K562 (cell line): ENCODE measurements at regions not wholly inside any gene's neighbourhood (a gene's known extent, or its start where the extent isn't known, plus 50 kb on each side); places are given as distances from the start of the nearest gene placed in this dataset.

Source experiments
- ATAC-seq: fragments of 200-7000 bp; cut with Tn5 transposase; 3 replicates; pipeline ENCODE4 v1.9.1; 2020; ENCODE audit warnings: moderate library complexity
- BruUV-seq: library from RNA; stranded (reverse); fragments of 400-500 nt; replicated peaks from 2 replicates; lab custom pipeline; 2021; lab: Mats Ljungman, UMichigan
- CTCF ChIA-PET: fragments of 300-600 bp; formaldehyde crosslinking; extraction: SDS; loops from one replicate; lab custom pipeline; 2021; ENCODE audit warnings: low intra/inter-chr PET ratio; lab: Yijun Ruan, JAX
- POLR2A ChIA-PET: fragments of 300-600, 350-650 bp; sonication (Branson Sonifier 250); formaldehyde crosslinking; extraction: SDS; loops from one replicate; lab custom pipeline; 2021; ENCODE audit warnings: antibody characterized with exemption, inconsistent platforms; lab: Yijun Ruan, JAX
- DNase-seq, 4 experiments: peaks; one replicate each; pipeline versions ENCODE4 v3.0.0 to v3.0.0-alpha.2; 2011 to 2018; ENCODE audit warnings: low spot score in 3 of 4, mixed read lengths in 3 of 4; ENCODE audit errors: extremely low read depth in 1 of 4
- FAIRE-seq: peaks from 2 replicates; lab custom pipeline; 2011; peaks lifted over from hg19 to GRCh38; lab: Jason Lieb, UNC
- H2AFZ ChIP-seq: 2 replicates; pipeline ENCODE4 v1.6.0; 2011; ENCODE audit warnings: low read depth, low read length, control low read depth, inconsistent platforms
- H3K27ac ChIP-seq: fragments of 200-600 bp; 3 replicates; pipeline ENCODE4 v1.8.0; 2011; ENCODE audit warnings: low read depth, mild to moderate bottlenecking, control low read depth, inconsistent platforms, low read length, moderate library complexity, mixed read lengths; ENCODE audit errors: extremely low read depth
- H3K27me3 ChIP-seq, 2 experiments: fragments of 300-600 bp in 1 of 2; 2 replicates in 1 of 2; 3 replicates in 1 of 2; pipeline versions ENCODE4 v1.6.0 to v1.8.0; 2011; ENCODE audit warnings: inconsistent platforms in 2 of 2, low read length in 2 of 2, mild to moderate bottlenecking in 1 of 2, mixed read lengths in 1 of 2, moderate library complexity in 1 of 2; ENCODE audit not compliant: control insufficient read depth in 2 of 2, insufficient read depth in 2 of 2
- H3K36me3 ChIP-seq: fragments of 300-600 bp; 3 replicates; pipeline ENCODE4 v1.8.0; 2011; ENCODE audit warnings: mild to moderate bottlenecking, low read length, inconsistent platforms; ENCODE audit not compliant: control insufficient read depth, insufficient read depth
- H3K4me1 ChIP-seq, 2 experiments: fragments of 200-600 bp in 1 of 2; replicated peaks in 1 of 2; 2 replicates in 1 of 2; 3 replicates in 1 of 2; pipeline versions ENCODE4 v1.5.1 to v1.8.0; 2011; ENCODE audit warnings: inconsistent platforms in 2 of 2, low read length in 2 of 2, mild to moderate bottlenecking in 1 of 2, mixed read lengths in 1 of 2, moderate library complexity in 1 of 2; ENCODE audit not compliant: control insufficient read depth in 2 of 2, insufficient read depth in 2 of 2
- H3K4me2 ChIP-seq: 2 replicates; pipeline ENCODE4 v1.6.1; 2011; ENCODE audit warnings: low read length, control low read depth, inconsistent platforms, mixed read lengths; ENCODE audit not compliant: insufficient read depth
- H3K4me3 ChIP-seq: fragments of 200-600 bp; sonication (generic), shearing (Covaris generic); 2 replicates; pipeline ENCODE4 v1.5.1; 2016; ENCODE audit warnings: control low read depth, inconsistent platforms
- H3K79me2 ChIP-seq: fragments of 200-600 bp; 3 replicates; pipeline ENCODE4 v1.8.0; 2011; ENCODE audit warnings: low read length, inconsistent platforms; ENCODE audit not compliant: control insufficient read depth, insufficient read depth
- H3K9ac ChIP-seq, 2 experiments: 2 replicates each; pipeline versions ENCODE4 v1.6.0 to v1.6.1; 2011; ENCODE audit warnings: low read depth in 2 of 2, low read length in 2 of 2, control low read depth in 1 of 2, inconsistent platforms in 1 of 2, mild to moderate bottlenecking in 1 of 2, mixed read lengths in 1 of 2; ENCODE audit not compliant: insufficient read depth in 1 of 2
- H3K9me1 ChIP-seq: one replicate; pipeline ENCODE4 v1.6.0; 2011; ENCODE audit warnings: inconsistent platforms, mild to moderate bottlenecking, low read length, moderate library complexity; ENCODE audit not compliant: control insufficient read depth, insufficient read depth
- H3K9me3 ChIP-seq: replicated peaks from 2 replicates; pipeline ENCODE4 v1.5.1; 2011; ENCODE audit warnings: low read depth, low read length, inconsistent platforms; ENCODE audit not compliant: control insufficient read depth, insufficient read depth
- H4K20me1 ChIP-seq: replicated peaks from 2 replicates; pipeline ENCODE4 v1.6.1; 2011; ENCODE audit warnings: low read length, inconsistent platforms, mixed read lengths; ENCODE audit not compliant: control insufficient read depth, insufficient read depth
- HNRNPK ChIP-seq: fragments of 200-400 bp; formaldehyde crosslinking; IDR thresholded peaks from one replicate; pipeline ENCODE4 v1.6.1; 2018; ENCODE audit warnings: mild to moderate bottlenecking, low read depth, low read length; ENCODE audit not compliant: poor library complexity, severe bottlenecking
- IRF2 ChIP-seq: sonication (generic); formaldehyde crosslinking; IDR thresholded peaks from 2 replicates; pipeline ENCODE4 v1.8.1; 2022; ENCODE audit warnings: mild to moderate bottlenecking, missing genetic modification reagents
- MAFK ChIP-seq: IDR thresholded peaks from 2 replicates; pipeline ENCODE4 v1.6.1; 2011; ENCODE audit warnings: low read length, improper control_type of control experiment
- POLR2AphosphoS2 ChIP-seq: IDR thresholded peaks from 2 replicates; pipeline ENCODE4 v1.6.1; 2012; ENCODE audit warnings: low read length, improper control_type of control experiment
- RAD21 ChIP-seq, 2 experiments: fragments of 250-450 bp in 1 of 2; fragments of 450-650 bp in 1 of 2; sonication (Bioruptor Pico) in 1 of 2; formaldehyde crosslinking in 1 of 2; IDR thresholded peaks in 1 of 2; conservative IDR thresholded peaks in 1 of 2; 2 replicates each; pipeline versions ENCODE4 v1.4.0 to v1.8.0; 2020 to 2022; ENCODE audit warnings: mild to moderate bottlenecking in 2 of 2, moderate library complexity in 1 of 2
- SMARCA4 ChIP-seq: fragments of 450-650 bp; IDR thresholded peaks from 2 replicates; pipeline ENCODE4 v1.6.1; 2016
- ZNF318 ChIP-seq, 2 experiments: fragments of 450-650 bp; IDR thresholded peaks; 2 replicates each; pipeline ENCODE4 v1.6.1; 2016; ENCODE audit warnings: mild to moderate bottlenecking in 2 of 2, borderline replicate concordance in 1 of 2, low read depth in 1 of 2, moderate library complexity in 1 of 2
- ZNF644 ChIP-seq: fragments of 200-800 bp; sonication (Bioruptor generic); IDR thresholded peaks from 2 replicates; pipeline ENCODE4 v1.6.1; 2016; ENCODE audit warnings: low read depth, missing genetic modification characterization, missing compliant biosample characterization
- ZNF766 ChIP-seq: fragments of 200-800 bp; sonication (Bioruptor generic); conservative IDR thresholded peaks from 2 replicates; pipeline ENCODE4 v1.6.1; 2016; ENCODE audit warnings: missing genetic modification characterization, missing compliant biosample characterization
- WGBS: fragments of 100-300 bp; shearing (Covaris generic); methylation state at CpG from one replicate; pipeline ENCODE4 v1.1.6; 2016; ENCODE audit warnings: low coverage, mixed read lengths; ENCODE audit not compliant: insufficient coverage; ENCODE audit errors: missing lambda C conversion rate; 5-methylcytosine and 5-hydroxymethylcytosine counted together
- in situ Hi-C: fragments of 300-500 bp; cut with MboI; formaldehyde crosslinking; loops from 4 replicates; pipeline ENCODE4 v1.15.0; 2018; ENCODE audit warnings: inconsistent platforms, mixed read lengths
- intact Hi-C: fragments of 100-400 bp; cut with micrococcal nuclease; formaldehyde crosslinking; loops from 2 replicates; pipeline ENCODE4 v1.14.2; 2022

GRCh38 chr10:47231414-47231813 is 68.6 kb upstream of the GDF10 start:
- 0% methylated on average over 2 of the region's 2 CpGs for WGBS
- Histone ChIP-seq H3K4me2 (no peak overlapping the region), H3K36me3 (no peaks in the 10 kb centered on the region), H3K4me3 (no peak overlapping the region), H3K9me1 (no peaks in the 10 kb centered on the region), H3K9me3 (no peaks in the 10 kb centered on the region), H3K4me1 (no peaks in the 10 kb centered on the region), H3K79me2 (no peaks in the 10 kb centered on the region), H3K9ac (no peak overlapping the region), H4K20me1 (no peaks in the 10 kb centered on the region), H2AFZ (no peak overlapping the region), H3K27ac (no peak overlapping the region), H3K27me3 (peaks cover 0 to 21% of the 10 kb centered on the region in 2 experiments; a peak in 2 of 5 replicates)
- no peak for ATAC-seq
- CTCF ChIA-PET: no interaction called here
- no peak for DNase-seq
- TF ChIP-seq SMARCA4: no peak
- TF ChIP-seq POLR2AphosphoS2: no peak
- no peak for TF ChIP-seq IRF2
- no peak for TF ChIP-seq HNRNPK
- TF ChIP-seq ZNF766 (CRISPR knock-in tag): no peak
- TF ChIP-seq ZNF644 (tag): no peak
- no peak for TF ChIP-seq RAD21 (CRISPR knock-in tag; conservative IDR thresholded peaks at IDR 0.05 in 1 of 2, IDR thresholded peaks at IDR 0.05 in 1 of 2)
- TF ChIP-seq MAFK: no peak
- FAIRE-seq: no peak
- no TSS peak for BruUV-seq
- POLR2A ChIA-PET: interaction anchor here (1.1 kb wide), 1 partner anchor 10 kb away, joined by 3 read pairs; no protein-coding TSS in a partner anchor
- in situ Hi-C loops: no loop called here
- intact Hi-C loops: no loop called here

GRCh38 chr10:47233631-47234030 is 66.4 kb upstream of the GDF10 start:
- ChIA-PET CTCF (no interaction called here), POLR2A (interaction anchor here (0.6 to 0.7 kb wide), 2 partner anchors 8 to 27 kb away, joined by 3 read pairs; no protein-coding TSS in a partner anchor)
- Histone ChIP-seq H4K20me1 (no peaks in the 10 kb centered on the region), H3K9me3 (no peaks in the 10 kb centered on the region), H3K4me3 (no peak overlapping the region), H3K27me3 (peaks cover 0 to 15% of the 10 kb centered on the region in 2 experiments; a peak in 2 of 5 replicates), H3K9me1 (no peaks in the 10 kb centered on the region), H3K27ac (no peak overlapping the region), H3K9ac (no peak overlapping the region), H3K4me1 (no peaks in the 10 kb centered on the region), H3K79me2 (no peaks in the 10 kb centered on the region), H3K36me3 (no peaks in the 10 kb centered on the region), H2AFZ (no peak overlapping the region), H3K4me2 (no peak overlapping the region)
- BruUV-seq: no TSS peak
- intact Hi-C loops (no loop called here), in situ Hi-C loops (no loop called here)
- DNase-seq (no peak), FAIRE-seq (no peak), ATAC-seq (no peak)
- TF ChIP-seq ZNF318 (IDR thresholded peaks at IDR 0.05; ENCODE audit: borderline replicate concordance in 1 of 2, low read depth in 1 of 2): no peak
